Activated naive CD8-positive, alpha-beta T cell treated with anti-CD3 and anti-CD28 coated beads, Interleukin-2, amount 10 ng/mL, durations not matched to agents 7 days and 5 days (primary cell): ENCODE measurements at regions not wholly inside any gene's neighbourhood (a gene's known extent, or its start where the extent isn't known, plus 50 kb on each side); places are given as distances from the start of the nearest gene placed in this dataset.
"Not testable (repeated sequence)": the region's sequence is repeated elsewhere in the genome, so short reads cannot be mapped to it uniquely, and the experiment has no call there.

Experiments
- ATAC-seq: fragments of 150-1000 bp; cut with Tn5 transposase; one replicate; pipeline ENCODE4 v1.10.0; 2021; ENCODE audit warnings: low read depth, moderate library complexity
- POLR2A ChIA-PET: fragments of 350-600 bp; sonication (Branson Sonifier 250); formaldehyde crosslinking; loops from one replicate; lab custom pipeline; 2021; ENCODE audit warnings: antibody characterized with exemption; lab: Charles Lee
- DNase-seq: peaks from one replicate; pipeline ENCODE4 v3.0.0; 2021
- H3K27ac Mint-ChIP-seq: one replicate; pipeline ENCODE4 v1.8.0; 2022; ENCODE audit warnings: mild to moderate bottlenecking, mixed read lengths
- H3K27me3 Mint-ChIP-seq: one replicate; pipeline ENCODE4 v1.8.0; 2022; ENCODE audit warnings: mild to moderate bottlenecking, moderate library complexity, mixed read lengths
- H3K36me3 Mint-ChIP-seq: one replicate; pipeline ENCODE4 v1.8.0; 2021; ENCODE audit warnings: mild to moderate bottlenecking, mixed read lengths
- H3K4me1 Mint-ChIP-seq: one replicate; pipeline ENCODE4 v1.8.0; 2021; ENCODE audit warnings: mixed read lengths
- H3K4me3 Mint-ChIP-seq: one replicate; pipeline ENCODE4 v1.8.0; 2022; ENCODE audit warnings: mild to moderate bottlenecking, moderate library complexity, mixed read lengths
- H3K9me3 Mint-ChIP-seq: one replicate; pipeline ENCODE4 v1.8.0; 2021; ENCODE audit warnings: mixed read lengths

DNA sequence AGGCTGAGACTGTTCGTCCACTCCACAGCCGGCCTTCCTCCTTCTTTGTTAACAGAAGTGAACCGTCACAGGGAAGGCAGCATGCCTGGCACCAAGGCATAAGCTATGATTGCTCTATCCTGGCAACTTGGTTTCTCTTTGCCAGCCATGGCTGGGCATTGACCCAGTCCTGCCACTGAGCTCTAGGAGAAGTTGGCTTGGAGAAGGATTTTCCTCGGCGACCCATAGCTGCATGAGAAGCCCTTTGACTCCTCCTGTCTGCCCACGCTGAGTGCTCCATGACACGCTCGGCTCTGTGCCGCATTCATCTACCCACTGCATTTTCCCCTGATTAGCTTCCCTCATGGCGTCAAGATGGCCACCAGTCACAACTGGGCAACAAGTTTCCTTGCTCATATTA, 111.8 kb upstream of the EXOC2 start:
- Mint-ChIP-seq H3K27ac (no peak overlapping the region), H3K4me3 (no peak overlapping the region), H3K36me3 (no peaks in the 10 kb centered on the region), H3K9me3 (no peaks in the 10 kb centered on the region), H3K27me3 (peaks cover 22% of the 10 kb centered on the region), H3K4me1 (no peaks in the 10 kb centered on the region)
- DNase-seq: no peak
- POLR2A ChIA-PET: no interaction called here
- no peak for ATAC-seq

DNA sequence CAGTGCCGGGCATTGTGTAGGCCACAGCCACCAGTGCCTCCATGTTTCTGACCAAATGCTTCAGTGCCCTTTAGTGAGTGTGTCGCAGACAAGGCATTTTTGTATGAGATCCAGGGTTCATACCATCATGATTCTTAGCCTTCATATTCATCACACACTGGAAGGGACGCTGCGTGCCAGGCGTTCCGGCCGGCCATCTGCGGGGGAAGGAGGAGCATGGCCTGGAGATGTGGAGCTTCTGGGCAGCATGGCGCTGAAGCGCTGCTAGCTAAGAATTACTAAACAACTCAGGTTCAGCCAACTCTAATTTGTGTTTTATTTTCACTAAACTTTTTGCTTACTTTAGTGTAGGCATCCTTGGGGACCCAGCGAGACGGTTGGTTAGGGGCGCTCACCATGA, 111.4 kb upstream of the EXOC2 start:
- Mint-ChIP-seq H3K4me3 (no peak overlapping the region), H3K4me1 (no peaks in the 10 kb centered on the region), H3K27me3 (peaks cover 27% of the 10 kb centered on the region), H3K9me3 (no peaks in the 10 kb centered on the region), H3K36me3 (no peaks in the 10 kb centered on the region), H3K27ac (no peak overlapping the region)
- DNase-seq (no peak), ATAC-seq (no peak)
- POLR2A ChIA-PET: no interaction called here

DNA sequence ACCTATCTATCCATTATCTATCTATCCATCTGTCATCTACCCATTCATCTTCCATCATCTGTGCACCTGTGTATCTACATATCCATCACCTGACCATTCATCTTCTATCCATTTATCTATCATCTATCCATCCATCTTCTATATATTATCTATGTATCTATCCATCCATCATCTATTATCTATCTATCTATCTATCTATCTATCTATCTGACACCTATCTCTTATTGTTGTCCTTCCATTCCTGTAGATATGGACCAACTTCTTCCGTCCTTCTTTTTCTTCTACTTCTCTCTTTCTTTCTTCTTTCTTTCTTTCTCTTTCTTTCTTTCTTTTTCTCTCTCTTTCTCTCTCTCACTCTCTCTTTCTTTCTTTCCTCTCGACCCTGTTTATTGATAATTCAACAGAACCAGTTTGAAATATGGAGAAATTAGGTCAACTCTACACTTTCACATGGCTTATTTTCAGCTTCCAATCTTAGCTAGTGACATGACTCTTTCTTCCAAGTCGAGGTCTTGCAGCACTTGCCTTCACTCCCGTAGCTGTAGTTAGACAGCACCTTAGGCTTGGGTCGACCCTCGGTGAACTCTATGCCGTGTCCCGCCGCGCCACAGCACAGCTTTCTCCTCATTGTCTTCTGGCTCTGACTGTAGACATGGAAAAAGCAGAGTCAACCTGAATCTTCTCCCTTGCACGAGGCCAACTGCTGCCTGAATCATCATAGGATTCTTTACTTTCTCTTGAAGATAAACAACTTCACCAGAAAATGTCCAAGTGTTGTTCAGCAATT, 110.4 kb upstream of the EXOC2 start:
- ATAC-seq (no peak), DNase-seq (no peak)
- no peak overlapping the region for H3K27ac Mint-ChIP-seq
- no peaks in the 10 kb centered on the region for H3K36me3 Mint-ChIP-seq
- H3K9me3 Mint-ChIP-seq: no peaks in the 10 kb centered on the region
- H3K27me3 Mint-ChIP-seq: peaks cover 32% of the 10 kb centered on the region
- POLR2A ChIA-PET: no interaction called here
- H3K4me1 Mint-ChIP-seq: no peaks in the 10 kb centered on the region
- H3K4me3 Mint-ChIP-seq: no peak overlapping the region

DNA sequence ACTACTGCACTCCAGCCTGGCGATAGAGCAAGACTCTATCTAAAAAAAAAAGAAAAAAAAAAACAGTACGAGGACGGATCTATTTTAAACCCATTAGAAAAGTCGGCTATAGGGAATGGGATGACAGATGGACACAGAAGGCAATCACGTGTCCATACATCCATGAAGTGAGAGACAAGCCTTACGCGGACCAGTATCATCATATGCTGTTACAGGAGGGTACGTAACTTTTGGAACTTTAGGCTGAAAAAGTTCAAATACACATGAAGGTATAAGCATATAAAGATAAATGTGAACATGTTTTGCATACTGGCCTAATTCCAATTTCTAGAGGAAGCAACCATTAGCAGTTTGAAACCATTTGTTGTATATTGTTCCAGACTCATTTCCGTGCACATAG, 109.8 kb upstream of the EXOC2 start:
- Mint-ChIP-seq H3K27ac (no peak overlapping the region), H3K9me3 (no peaks in the 10 kb centered on the region), H3K36me3 (no peaks in the 10 kb centered on the region), H3K4me1 (no peaks in the 10 kb centered on the region), H3K27me3 (peaks cover 38% of the 10 kb centered on the region), H3K4me3 (no peak overlapping the region)
- DNase-seq (no peak), ATAC-seq (no peak)
- POLR2A ChIA-PET: no interaction called here

DNA sequence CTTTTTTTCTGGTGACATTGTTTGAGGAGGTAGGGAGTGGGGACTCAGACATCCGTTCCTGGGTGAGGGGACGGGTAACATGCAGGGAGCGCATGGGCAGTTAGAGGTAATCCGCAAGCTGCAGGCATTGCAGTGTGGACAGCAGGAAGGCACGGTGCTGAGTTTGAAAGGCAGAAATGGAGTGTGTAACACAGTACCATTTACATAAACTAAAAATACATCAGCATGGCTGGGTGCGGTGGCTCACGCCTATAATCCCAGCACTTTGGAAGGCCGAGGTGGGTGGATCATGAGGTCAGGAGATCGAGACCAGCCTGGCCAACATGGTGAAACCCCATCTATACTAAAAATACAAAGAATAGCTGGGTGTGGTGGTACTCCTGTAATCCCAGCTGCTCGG, 109.3 kb upstream of the EXOC2 start:
- H3K9me3 Mint-ChIP-seq, POLR2A ChIA-PET, ATAC-seq, DNase-seq, H3K4me1 Mint-ChIP-seq, H3K36me3 Mint-ChIP-seq, H3K4me3 Mint-ChIP-seq, H3K27ac Mint-ChIP-seq: not testable (repeated sequence)
- H3K27me3 Mint-ChIP-seq: peaks cover 42% of the 10 kb centered on the region

DNA sequence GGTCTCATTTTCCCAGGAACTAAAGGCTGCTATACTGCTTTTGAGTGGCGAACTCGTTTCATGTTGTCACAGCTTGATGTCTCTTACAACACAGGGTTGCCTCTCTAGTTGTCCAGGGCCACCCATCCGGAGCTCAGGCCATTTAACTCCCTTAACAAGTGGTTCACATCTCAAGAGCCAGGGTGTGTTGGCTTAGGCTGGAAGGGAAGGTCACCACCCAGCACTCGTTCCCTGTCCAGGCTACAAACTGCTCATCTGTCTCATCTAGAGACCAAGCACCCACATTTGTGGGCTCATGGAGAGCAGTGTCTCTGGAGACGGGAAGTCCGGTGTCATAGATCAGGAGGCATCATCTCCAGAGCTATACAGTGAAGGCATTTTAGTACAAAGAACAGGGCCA, 106.8 kb upstream of the EXOC2 start:
- Mint-ChIP-seq H3K36me3 (no peaks in the 10 kb centered on the region), H3K27ac (no peak overlapping the region), H3K27me3 (peaks cover 53% of the 10 kb centered on the region), H3K4me3 (no peak overlapping the region), H3K9me3 (no peaks in the 10 kb centered on the region), H3K4me1 (peaks cover 6% of the 10 kb centered on the region)
- ATAC-seq (no peak), DNase-seq (no peak)
- POLR2A ChIA-PET: interaction anchor here (0.6 kb wide), 1 partner anchor 29 kb away, joined by 3 read pairs; no protein-coding TSS in a partner anchor

DNA sequence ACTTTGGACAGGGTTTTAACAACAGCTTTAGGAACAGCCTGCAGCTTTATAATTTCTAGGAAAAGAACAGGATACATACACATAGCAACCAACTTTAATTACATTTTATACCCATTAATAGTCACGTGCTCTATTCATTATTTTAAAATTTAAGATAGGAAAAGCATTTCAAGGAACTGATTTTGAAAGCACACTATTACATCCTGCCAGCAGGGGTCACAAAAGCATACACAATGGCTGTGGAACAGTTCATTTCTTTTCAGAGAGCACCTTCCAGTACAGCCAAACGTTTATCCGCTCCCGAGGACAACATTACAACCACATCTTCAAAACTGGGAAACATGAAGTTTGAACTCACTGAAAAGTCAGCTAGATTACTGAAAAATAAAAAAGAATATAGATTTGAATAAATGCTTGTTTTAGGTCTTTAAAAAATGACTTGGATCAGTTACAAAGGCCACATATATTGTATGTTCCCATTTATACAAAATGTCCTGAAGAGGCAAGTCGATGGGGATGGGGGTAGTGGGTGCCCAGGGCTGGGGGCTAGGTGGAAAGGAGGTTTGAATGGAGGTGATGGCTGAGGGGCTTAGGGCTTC, 104.6 kb upstream of the EXOC2 start:
- Mint-ChIP-seq H3K4me1 (peaks cover 6% of the 10 kb centered on the region), H3K9me3 (no peaks in the 10 kb centered on the region), H3K27me3 (peaks cover 70% of the 10 kb centered on the region), H3K4me3 (no peak overlapping the region), H3K36me3 (no peaks in the 10 kb centered on the region), H3K27ac (no peak overlapping the region)
- DNase-seq: no peak
- ATAC-seq: no peak
- POLR2A ChIA-PET: no interaction called here

DNA sequence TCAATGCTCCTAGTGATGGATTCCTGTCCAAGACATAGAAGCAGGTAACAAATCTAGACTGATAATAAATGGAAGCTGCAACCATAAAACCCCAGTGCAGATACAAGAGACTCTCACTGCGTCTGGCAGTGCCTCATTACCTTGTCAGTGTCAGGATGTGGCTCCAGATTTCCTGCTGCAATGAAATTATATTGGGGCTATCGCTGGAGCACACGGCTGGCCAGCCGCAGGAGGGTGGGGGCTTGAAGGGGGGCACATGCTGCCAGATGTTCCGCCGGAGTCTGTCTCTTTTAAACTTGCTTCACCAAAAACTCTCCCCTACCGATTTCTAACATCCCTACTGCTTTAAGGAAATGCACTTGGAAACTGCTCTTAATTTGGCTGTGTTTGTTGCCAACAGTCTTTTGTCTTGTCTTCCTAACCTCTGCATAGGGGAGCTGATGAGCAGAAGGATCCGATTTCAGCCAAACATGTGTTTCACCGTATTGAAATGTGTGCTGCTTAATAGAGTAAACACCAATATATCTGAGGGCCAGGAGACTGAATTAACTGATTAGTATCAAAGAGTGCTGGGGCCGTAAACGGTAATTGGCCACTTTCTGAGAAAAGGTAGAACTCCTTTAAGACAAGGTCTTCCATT, 102.2 kb upstream of the EXOC2 start:
- H3K27ac Mint-ChIP-seq: no peak overlapping the region
- peaks cover 3% of the 10 kb centered on the region for H3K36me3 Mint-ChIP-seq
- no peak overlapping the region for H3K4me3 Mint-ChIP-seq
- POLR2A ChIA-PET: no interaction called here
- DNase-seq (no peak), ATAC-seq (no peak)
- H3K9me3 Mint-ChIP-seq: peaks cover 6% of the 10 kb centered on the region
- H3K27me3 Mint-ChIP-seq: peaks cover 71% of the 10 kb centered on the region
- H3K4me1 Mint-ChIP-seq: peaks cover 6% of the 10 kb centered on the region

DNA sequence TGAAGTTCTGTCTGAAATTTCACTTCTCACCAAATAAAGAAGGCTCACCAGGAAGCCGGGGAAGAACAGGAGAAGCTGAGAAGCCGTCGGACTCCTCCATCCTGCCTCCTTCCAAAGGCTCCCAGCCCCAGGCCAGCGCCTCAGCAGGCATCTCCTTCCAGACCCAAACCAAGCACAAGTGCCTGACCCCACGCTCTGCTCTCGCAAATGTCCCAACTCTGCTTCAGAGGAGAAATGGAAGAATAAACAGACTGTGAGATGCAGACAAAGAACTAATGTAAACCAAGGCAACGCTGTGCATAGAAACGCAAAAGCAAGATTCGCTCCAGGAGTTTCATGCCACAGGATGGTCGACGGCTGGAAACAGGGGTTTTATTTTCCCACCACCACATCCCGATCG, 100.3 kb upstream of the EXOC2 start:
- Mint-ChIP-seq H3K27me3 (peaks cover 66% of the 10 kb centered on the region), H3K36me3 (peaks cover 3% of the 10 kb centered on the region), H3K4me3 (no peak overlapping the region), H3K27ac (no peak overlapping the region), H3K9me3 (peaks cover 6% of the 10 kb centered on the region), H3K4me1 (peaks cover 6% of the 10 kb centered on the region)
- ATAC-seq (no peak), DNase-seq (no peak)
- POLR2A ChIA-PET: no interaction called here

DNA sequence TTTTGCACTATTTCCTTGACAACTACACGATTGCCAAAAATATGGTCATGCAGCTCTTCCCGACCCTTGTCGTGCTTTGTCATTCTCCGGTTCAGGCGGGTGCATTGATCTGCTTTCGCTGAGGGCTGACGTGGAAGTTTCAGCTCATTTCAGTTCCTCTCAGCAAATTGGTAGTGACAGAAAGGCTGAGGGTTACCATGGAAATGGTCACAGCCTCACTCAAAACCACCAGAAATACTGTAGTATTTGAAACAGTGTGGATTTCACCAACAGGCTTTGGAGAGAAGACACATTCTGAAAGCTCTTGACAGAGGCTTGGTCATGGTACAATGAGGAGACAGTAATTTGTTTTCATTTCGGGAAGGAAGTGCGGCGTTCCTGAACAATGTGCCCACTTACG, 99.7 kb upstream of the EXOC2 start:
- Mint-ChIP-seq H3K9me3 (peaks cover 6% of the 10 kb centered on the region), H3K4me3 (no peak overlapping the region), H3K4me1 (peaks cover 12% of the 10 kb centered on the region), H3K27ac (no peak overlapping the region), H3K36me3 (peaks cover 3% of the 10 kb centered on the region), H3K27me3 (peaks cover 60% of the 10 kb centered on the region)
- POLR2A ChIA-PET: interaction anchor here (0.6 kb wide), 1 partner anchor 19 kb away, joined by 4 read pairs; no protein-coding TSS in a partner anchor
- no peak for DNase-seq
- ATAC-seq: no peak

DNA sequence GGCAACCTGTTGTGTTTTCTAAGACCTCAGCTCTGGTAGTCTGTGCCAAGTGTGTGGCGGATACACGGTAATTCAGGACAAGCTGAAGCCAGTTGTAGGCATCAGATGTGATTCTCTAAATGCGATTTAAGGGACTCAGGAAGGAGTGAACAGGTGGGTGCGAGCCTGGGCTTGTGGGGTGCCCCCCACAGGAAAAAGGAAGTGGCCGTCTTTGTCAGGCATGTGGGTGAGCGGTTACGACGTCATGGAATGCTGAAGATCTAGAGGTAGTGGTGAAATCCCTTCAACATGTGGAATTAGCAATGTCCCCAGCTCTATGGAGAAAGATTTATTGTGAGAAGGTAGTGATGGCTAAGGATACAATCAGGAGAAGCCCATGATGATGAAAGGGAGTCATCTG, 95.1 kb upstream of the EXOC2 start:
- POLR2A ChIA-PET: interaction anchor here (1.1 kb wide), 1 partner anchor 194 kb away, joined by 3 read pairs; no protein-coding TSS in a partner anchor
- peak; percentile 53 for DNase-seq
- H3K4me3 Mint-ChIP-seq: peak overlapping the region; percentile 50
- peaks cover 11% of the 10 kb centered on the region for H3K4me1 Mint-ChIP-seq
- peaks cover 3% of the 10 kb centered on the region for H3K36me3 Mint-ChIP-seq
- H3K27me3 Mint-ChIP-seq: peaks cover 17% of the 10 kb centered on the region
- peaks cover 6% of the 10 kb centered on the region for H3K9me3 Mint-ChIP-seq
- peak overlapping the region; percentile 49 for H3K27ac Mint-ChIP-seq
- ATAC-seq: peak; percentile 65

DNA sequence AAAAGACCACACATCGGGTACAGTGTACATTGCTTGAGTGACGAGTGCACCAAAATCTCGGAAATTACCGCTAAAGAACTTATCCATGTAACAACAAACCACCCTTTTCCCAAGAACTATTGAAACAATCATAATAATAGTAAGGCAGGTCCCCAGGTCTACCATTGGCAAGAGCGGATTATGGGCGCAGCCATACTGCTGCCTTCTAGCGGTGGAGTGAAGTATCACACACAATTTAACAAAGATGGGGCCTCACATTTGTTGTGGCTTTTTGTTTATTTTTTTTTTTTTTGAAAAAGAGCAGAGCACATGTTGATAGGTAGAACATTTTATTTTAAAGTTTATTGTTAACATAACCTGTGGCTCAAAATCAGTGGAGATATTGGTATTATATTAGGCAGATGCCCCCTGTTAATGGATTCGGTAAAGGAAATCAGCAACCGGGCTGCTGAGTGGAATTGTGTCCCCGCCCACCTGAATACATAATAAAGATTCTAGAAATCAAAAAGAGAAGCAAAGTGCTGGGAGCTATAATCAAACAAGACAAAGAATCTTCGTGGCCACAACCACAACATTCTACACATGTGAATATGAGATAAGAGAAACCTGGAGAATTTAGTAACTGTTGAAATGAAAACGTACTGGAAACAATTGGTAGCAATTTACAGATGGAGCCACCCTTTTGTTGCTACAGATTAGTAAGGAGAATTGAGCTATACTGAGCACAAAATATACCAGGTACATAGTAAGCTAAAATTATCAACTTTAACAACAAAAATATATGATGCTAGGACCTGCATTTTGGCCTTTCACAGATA, 94.2 kb upstream of the EXOC2 start:
- H3K27ac Mint-ChIP-seq: no peak overlapping the region
- no peak for DNase-seq
- H3K27me3 Mint-ChIP-seq: peaks cover 10% of the 10 kb centered on the region
- no peak overlapping the region for H3K4me3 Mint-ChIP-seq
- H3K4me1 Mint-ChIP-seq: peaks cover 11% of the 10 kb centered on the region
- POLR2A ChIA-PET: interaction anchor here (1.1 kb wide), 1 partner anchor 194 kb away, joined by 3 read pairs; no protein-coding TSS in a partner anchor
- H3K9me3 Mint-ChIP-seq: peaks cover 6% of the 10 kb centered on the region
- no peak for ATAC-seq
- H3K36me3 Mint-ChIP-seq: peaks cover 3% of the 10 kb centered on the region
